ENCODE measurements at regions not wholly inside any gene's neighbourhood (a gene's known extent, or its start where the extent isn't known, plus 50 kb on each side); places are given as distances from the start of the nearest gene placed in this dataset.

- TF ChIP-seq ZNF512 (CRISPR knock-in tag; IDR thresholded peaks at IDR 0.05; ENCODE audit: borderline replicate concordance): no peak
- TF ChIP-seq ZBTB21 (CRISPR knock-in tag; IDR thresholded peaks at IDR 0.05; ENCODE audit: borderline replicate concordance): no peak
- TF ChIP-seq TP53 (CRISPR knock-in tag; IDR thresholded peaks at IDR 0.05): no peak
- no peak for TF ChIP-seq AR (CRISPR knock-in tag; IDR thresholded peaks at IDR 0.05)
- no peak for TF ChIP-seq OVOL2 (CRISPR knock-in tag; IDR thresholded peaks at IDR 0.05; ENCODE audit: borderline replicate concordance)
- no peak for TF ChIP-seq E2F4 (CRISPR knock-in tag; IDR thresholded peaks at IDR 0.05; ENCODE audit: borderline replicate concordance, low read depth)
- TF ChIP-seq ZNF281 (CRISPR knock-in tag; IDR thresholded peaks at IDR 0.05): no peak
Observed at GRCh38 chr12:128163086-128163485, 103.9 kb upstream of the TMEM132C start (continued).

GRCh38 chr12:128164533-128164932, 102.4 kb upstream of the TMEM132C start:
- ChIA-PET CTCF (no interaction called here), POLR2A (no interaction called here)
- peaks cover 65% of the 10 kb centered on the region for H3K9me3 Mint-ChIP-seq

More at GRCh38 chr12:128164533-128164932, 102.4 kb upstream of the TMEM132C start:
- DNase-seq (ENCODE audit: low spot score) (no peak), ATAC-seq (no peak)
- Mint-ChIP-seq H3K4me3 (no peak overlapping the region), H3K4me1 (no peaks in the 10 kb centered on the region), H3K36me3 (peaks cover 63% of the 10 kb centered on the region), H3K27me3 (ENCODE audit: low read depth) (peaks cover 4% of the 10 kb centered on the region), H3K27ac (no peak overlapping the region)
- TF ChIP-seq JAZF1 (CRISPR knock-in tag; IDR thresholded peaks at IDR 0.05) (no peak), AR (CRISPR knock-in tag; IDR thresholded peaks at IDR 0.05) (no peak), SMAD3 (CRISPR knock-in tag; IDR thresholded peaks at IDR 0.05; ENCODE audit: borderline replicate concordance) (no peak), ZNF416 (CRISPR knock-in tag; IDR thresholded peaks at IDR 0.05) (no peak)
